22Rv1 (cell line): ENCODE measurements at regions not wholly inside any gene's neighbourhood (a gene's known extent, or its start where the extent isn't known, plus 50 kb on each side); places are given as distances from the start of the nearest gene placed in this dataset.

Source experiments
- H3K27ac ChIP-seq: fragments of 450-650 bp; 2 replicates; pipeline ENCODE4 v1.5.1; 2017
- CTCF ChIP-seq: fragments of 450-650 bp; IDR thresholded peaks from 2 replicates; pipeline ENCODE4 v1.5.1; 2017; ENCODE audit warnings: mild to moderate bottlenecking
- ZFX ChIP-seq: fragments of 450-650 bp; IDR thresholded peaks from 2 replicates; pipeline ENCODE4 v1.6.1; 2017; ENCODE audit warnings: antibody characterized with exemption, borderline replicate concordance

DNA sequence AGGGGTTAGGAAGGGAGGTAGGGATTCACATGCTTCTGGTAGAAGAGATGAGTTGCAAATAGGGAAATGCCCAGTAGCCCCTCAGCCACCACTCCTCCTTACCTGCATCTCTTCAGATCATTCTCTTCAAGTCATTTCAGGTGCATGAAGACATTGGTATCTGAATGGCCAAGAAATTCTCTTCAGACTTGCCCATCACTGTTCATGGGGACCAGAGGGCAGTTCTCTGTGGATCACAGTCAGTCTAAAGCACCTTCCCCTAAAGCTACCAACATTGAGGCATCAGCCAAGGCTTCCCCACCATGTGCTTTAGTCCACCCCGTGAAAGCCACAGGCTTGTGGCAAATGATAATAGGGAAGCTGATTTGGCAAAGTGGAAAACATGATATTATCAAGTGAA lies 319.4 kb upstream of the ZNF32 start:
- TF ChIP-seq CTCF (no peak), ZFX (no peak)
- no peak overlapping the region for H3K27ac ChIP-seq

DNA sequence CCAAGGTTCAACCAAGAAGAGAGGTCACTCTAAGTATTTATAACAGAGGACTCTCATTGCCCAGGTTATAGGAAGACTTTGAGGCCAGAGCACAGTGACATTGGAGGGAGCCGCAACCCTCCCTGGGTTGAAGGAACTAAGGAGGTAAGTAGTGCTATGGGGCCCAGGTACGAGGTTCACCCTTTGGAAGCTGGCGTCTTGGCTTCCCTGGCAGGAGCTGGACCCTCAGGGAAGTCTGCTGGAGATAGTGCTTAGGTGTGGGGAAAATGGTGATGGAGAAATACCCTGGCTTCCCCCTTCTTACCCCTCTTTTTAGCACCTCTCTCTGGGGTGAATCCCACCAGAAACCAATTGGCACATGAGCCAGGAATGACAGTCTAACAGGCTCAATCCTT lies 317.9 kb upstream of the ZNF32 start:
- TF ChIP-seq ZFX = no peak
- no peak for TF ChIP-seq CTCF
- H3K27ac ChIP-seq = no peak overlapping the region

DNA sequence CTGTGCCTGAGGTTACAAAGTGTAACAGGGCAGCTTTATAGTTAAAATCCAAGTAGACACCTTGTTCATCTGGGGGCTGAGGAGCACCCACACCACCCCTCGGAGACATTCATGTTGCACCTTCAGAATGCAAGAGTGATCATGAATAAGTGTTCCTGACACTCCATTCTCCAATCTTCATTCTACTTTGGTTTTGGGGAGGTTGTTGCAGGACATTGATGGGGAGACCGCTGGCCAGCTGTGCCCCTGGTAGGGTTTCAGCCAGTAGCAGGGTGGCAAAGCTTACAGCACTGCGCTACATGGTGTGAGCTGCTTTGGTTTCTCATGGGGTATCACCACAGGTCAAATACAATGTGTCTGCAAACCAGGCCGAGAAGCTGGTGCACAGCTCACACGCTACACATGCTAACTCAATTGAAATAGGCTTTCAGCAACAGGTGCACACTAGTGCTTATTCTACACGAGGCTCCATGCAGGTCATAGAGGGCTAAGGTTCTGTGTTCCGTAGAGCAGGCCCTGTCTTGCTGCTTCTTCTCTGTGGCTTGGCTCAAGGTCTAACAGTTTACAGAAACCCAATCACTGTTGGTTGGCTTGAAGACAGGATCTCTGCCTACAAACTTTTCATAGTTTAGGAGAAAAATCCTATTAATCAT lies 317.4 kb upstream of the ZNF32 start:
- TF ChIP-seq ZFX = no peak
- TF ChIP-seq CTCF = no peak
- H3K27ac ChIP-seq = no peak overlapping the region

DNA sequence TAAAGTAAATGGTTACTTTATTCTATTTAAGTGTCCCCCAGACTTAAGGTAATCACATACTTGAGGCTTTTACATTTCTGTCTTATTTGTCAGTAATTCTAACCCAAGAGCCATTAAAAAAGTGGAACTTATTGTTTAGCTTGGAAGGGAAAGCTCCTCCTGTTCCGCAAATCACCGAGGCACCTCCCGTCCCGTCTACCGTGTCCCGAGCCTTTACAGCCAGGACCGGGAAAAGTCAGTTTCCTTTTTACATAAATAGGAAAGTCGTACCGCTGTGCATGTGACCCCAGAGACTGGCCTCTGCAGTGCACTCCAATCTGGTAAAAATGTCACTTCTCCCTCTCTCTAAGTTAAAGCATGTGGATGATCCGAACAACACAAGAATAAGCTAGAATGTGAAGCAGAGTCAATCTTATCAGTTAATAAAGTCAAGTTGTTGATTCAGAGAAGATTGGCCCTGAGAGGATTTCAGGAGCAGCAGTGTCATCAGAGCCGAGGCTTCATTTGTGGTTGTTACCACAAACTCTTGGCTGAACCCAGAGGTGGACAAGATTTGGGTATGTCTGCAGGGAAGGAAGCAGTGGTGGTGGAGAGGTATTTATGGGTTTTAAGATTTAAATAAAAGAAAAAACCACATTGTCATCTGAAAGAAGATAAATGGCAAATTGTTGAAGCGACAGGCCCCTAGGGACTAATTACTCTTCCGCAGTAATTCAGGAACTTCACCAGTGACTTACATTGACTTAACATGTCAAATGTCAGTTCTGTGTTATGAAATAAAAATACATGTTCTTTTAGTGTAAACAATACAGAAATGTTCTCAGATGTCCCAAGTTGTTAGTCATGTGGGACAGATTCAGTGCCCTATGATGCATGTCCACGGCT lies 316.6 kb upstream of the ZNF32 start:
- TF ChIP-seq CTCF (no peak), ZFX (no peak)
- no peak overlapping the region for H3K27ac ChIP-seq

- no peak overlapping the region for H3K27ac ChIP-seq
- TF ChIP-seq CTCF (no peak), ZFX (no peak)
Measured at GRCh38 chr10:43964486-43964885, 315.8 kb upstream of the ZNF32 start.

- TF ChIP-seq ZFX (no peak), CTCF (no peak)
- H3K27ac ChIP-seq = no peak overlapping the region
Measured at GRCh38 chr10:43963793-43964425, 315.2 kb upstream of the ZNF32 start.

GRCh38 chr10:43963379-43963778 lies 314.7 kb upstream of the ZNF32 start:
- no peak overlapping the region for H3K27ac ChIP-seq
- no peak for TF ChIP-seq ZFX
- TF ChIP-seq CTCF = no peak
